Mesothelial cell of epicardium (in vitro differentiated cells): ENCODE measurements at regions not wholly inside any gene's neighbourhood (a gene's known extent, or its start where the extent isn't known, plus 50 kb on each side); places are given as distances from the start of the nearest gene placed in this dataset.
"Not testable (repeated sequence)": the region's sequence is repeated elsewhere in the genome, so short reads cannot be mapped to it uniquely, and the experiment has no call there.

Source experiments
- DNase-seq, 2 experiments: peaks; one replicate each; pipeline ENCODE4 v3.0.0; 2021; ENCODE audit warnings: low spot score in 2 of 2; ENCODE audit not compliant: unreplicated experiment in 2 of 2
- H3K27ac Mint-ChIP-seq: 2 replicates; pipeline ENCODE4 v1.8.0; 2021; ENCODE audit warnings: mixed read lengths
- H3K27me3 Mint-ChIP-seq: 2 replicates; pipeline ENCODE4 v1.8.0; 2021; ENCODE audit warnings: low read depth, mixed read lengths
- H3K36me3 Mint-ChIP-seq: 2 replicates; pipeline ENCODE4 v1.8.0; 2021; ENCODE audit warnings: mixed read lengths
- H3K4me1 Mint-ChIP-seq: 2 replicates; pipeline ENCODE4 v1.8.0; 2021; ENCODE audit warnings: mixed read lengths
- H3K4me3 Mint-ChIP-seq: 2 replicates; pipeline ENCODE4 v1.8.0; 2021; ENCODE audit warnings: mild to moderate bottlenecking, moderate library complexity, mixed read lengths
- H3K9me3 Mint-ChIP-seq: 2 replicates; pipeline ENCODE4 v1.8.0; 2021; ENCODE audit warnings: mixed read lengths
- CTCF ChIP-seq: fragments of 200-600 bp; sonication (generic); IDR thresholded peaks from one replicate; pipeline ENCODE4 v1.5.0; 2021; ENCODE audit warnings: antibody characterized with exemption; ENCODE audit not compliant: unreplicated experiment

GRCh38 chr3:94365006-94365405, 302.1 kb downstream of the NSUN3 start:
- Mint-ChIP-seq H3K4me1 (peaks cover 7% of the 10 kb centered on the region), H3K27me3 (no peaks in the 10 kb centered on the region), H3K9me3 (peaks cover 27% of the 10 kb centered on the region), H3K4me3 (no peak overlapping the region), H3K36me3 (peaks cover 4% of the 10 kb centered on the region), H3K27ac (no peak overlapping the region)
- no peak for TF ChIP-seq CTCF
- no peak for DNase-seq

- no peak for DNase-seq
- Mint-ChIP-seq H3K27me3 (no peaks in the 10 kb centered on the region), H3K9me3 (peaks cover 34% of the 10 kb centered on the region), H3K4me1 (no peaks in the 10 kb centered on the region), H3K4me3 (no peak overlapping the region), H3K36me3 (peaks cover 4% of the 10 kb centered on the region), H3K27ac (no peak overlapping the region)
- no peak for TF ChIP-seq CTCF
Measured at GRCh38 chr3:94372026-94372425, 309.2 kb downstream of the NSUN3 start.

- no peak for TF ChIP-seq CTCF
- H3K9me3 Mint-ChIP-seq: peaks cover 23% of the 10 kb centered on the region
Measured at GRCh38 chr3:94373456-94373855, 310.6 kb downstream of the NSUN3 start.

GRCh38 chr3:94374439-94375161, 311.7 kb downstream of the NSUN3 start:
- Mint-ChIP-seq H3K27ac (no peak overlapping the region), H3K4me1 (no peaks in the 10 kb centered on the region)
- DNase-seq: no peak

More at GRCh38 chr3:94373456-94373855, 310.6 kb downstream of the NSUN3 start:
- no peak for DNase-seq
- Mint-ChIP-seq H3K27ac (no peak overlapping the region), H3K36me3 (peaks cover 4% of the 10 kb centered on the region), H3K4me1 (no peaks in the 10 kb centered on the region), H3K27me3 (no peaks in the 10 kb centered on the region), H3K4me3 (no peak overlapping the region)

GRCh38 chr3:94377123-94377696, 314.3 kb downstream of the NSUN3 start:
- H3K27ac Mint-ChIP-seq, H3K9me3 Mint-ChIP-seq: not testable (repeated sequence)

More at GRCh38 chr3:94374439-94375161, 311.7 kb downstream of the NSUN3 start:
- H3K27me3 Mint-ChIP-seq: no peaks in the 10 kb centered on the region
- TF ChIP-seq CTCF: no peak
- H3K4me3 Mint-ChIP-seq: no peak overlapping the region
- peaks cover 11% of the 10 kb centered on the region for H3K9me3 Mint-ChIP-seq
- no peaks in the 10 kb centered on the region for H3K36me3 Mint-ChIP-seq

GRCh38 chr3:94377863-94378262, 315.0 kb downstream of the NSUN3 start:
- not testable (repeated sequence) for H3K4me3 Mint-ChIP-seq, H3K4me1 Mint-ChIP-seq, H3K9me3 Mint-ChIP-seq, DNase-seq, H3K36me3 Mint-ChIP-seq, H3K27me3 Mint-ChIP-seq, H3K27ac Mint-ChIP-seq

More at GRCh38 chr3:94377123-94377696, 314.3 kb downstream of the NSUN3 start:
- not testable (repeated sequence) for H3K36me3 Mint-ChIP-seq, DNase-seq, H3K4me1 Mint-ChIP-seq, H3K4me3 Mint-ChIP-seq, H3K27me3 Mint-ChIP-seq
